Stomach (tissue), 8 donors: ENCODE measurements at regions not wholly inside any gene's neighbourhood (a gene's known extent, or its start where the extent isn't known, plus 50 kb on each side); places are given as distances from the start of the nearest gene placed in this dataset.

Experiments used
- DNase-seq, 2 donors: peaks; one replicate each; pipeline versions ENCODE4 v3.0.0 to v3.0.0-alpha.2; 2013 to 2019
- H3K27ac ChIP-seq, 5 donors: fragments of 200-600 bp in 4 of 5; sonication (generic) in 4 of 5; one replicate each; pipeline ENCODE4 v1.5.1; 2013 to 2019; ENCODE audit warnings: mild to moderate bottlenecking in 1 of 5, moderate library complexity in 1 of 5
- H3K27me3 ChIP-seq, 3 donors: fragments of 200-600 bp; sonication (generic); one replicate each; pipeline ENCODE4 v1.5.1; 2017 to 2019; ENCODE audit warnings: mixed run types in 1 of 3
- H3K36me3 ChIP-seq, 4 donors: fragments of 200-600 bp; sonication (generic); 1 replicate in 3 of 4; 2 replicates in 1 of 4; pipeline ENCODE4 v1.5.1; 2016 to 2019
- H3K4me1 ChIP-seq, 4 donors: fragments of 200-600 bp; sonication (generic); one replicate each; pipeline ENCODE4 v1.5.1; 2016 to 2019
- H3K4me3 ChIP-seq, 4 donors: fragments of 200-600 bp; sonication (generic) in 3 of 4; one replicate each; pipeline ENCODE4 v1.5.1; 2016 to 2019; ENCODE audit warnings: mild to moderate bottlenecking in 1 of 4
- H3K9me3 ChIP-seq, 4 donors: fragments of 200-600 bp; sonication (generic); one replicate each; pipeline ENCODE4 v1.5.1; 2016 to 2019
- EP300 ChIP-seq: sonication (generic); formaldehyde crosslinking; IDR thresholded peaks from one replicate; pipeline ENCODE4 v1.6.1; 2017; ENCODE audit warnings: antibody characterized with exemption
- POLR2A ChIP-seq, 4 donors: fragments of 450-650 bp; IDR thresholded peaks; one replicate each; pipeline ENCODE4 v1.6.1; 2016; ENCODE audit warnings: antibody characterized with exemption in 4 of 4, control low read depth in 2 of 4, mild to moderate bottlenecking in 1 of 4, moderate library complexity in 1 of 4
- POLR2AphosphoS5 ChIP-seq, 3 donors: sonication (generic); formaldehyde crosslinking; IDR thresholded peaks; one replicate each; pipeline ENCODE4 v1.6.1; 2016; ENCODE audit warnings: antibody characterized with exemption in 3 of 3
- WGBS, 5 donors: extraction: QIAGEN DNeasy Blood & Tissue Kit in 3 of 5; methylation state at CpG; one replicate each; pipeline versions ENCODE4 v1.1.5 to v1.1.7; 2013 to 2018; 5-methylcytosine and 5-hydroxymethylcytosine counted together
- intact Hi-C: fragments of 100-400 bp; cut with DNase I; formaldehyde crosslinking; loops from one replicate; pipeline ENCODE4 v1.15.1; 2023; ENCODE audit warnings: low total_unique reads
- TF ChIP-seq, protein P1 (sequence below), 7 experiments: fragments of 450-650 bp in 4 of 7; fragments of 200-600 bp in 3 of 7; sonication (generic) in 3 of 7; IDR thresholded peaks; one replicate each; pipeline ENCODE4 v1.5.1; 2016 to 2019; ENCODE audit warnings: antibody characterized with exemption in 7 of 7, control low read depth in 2 of 7, mild to moderate bottlenecking in 1 of 7
- donor health status: healthy with polysubstance abuse.
- donor health status: Bipolar disorder and iron deficiency.
- donor health status: healthy.

GRCh38 chr11:95584589-95584988 is 205.0 kb downstream of the FAM76B start:
- Histone ChIP-seq H3K36me3 (no peaks in the 10 kb centered on the region), H3K9me3 (no peaks in the 10 kb centered on the region), H3K4me1 (no peaks in the 10 kb centered on the region), H3K27me3 (no peaks in the 10 kb centered on the region), H3K4me3 (no peak overlapping the region), H3K27ac (no peak overlapping the region)
- 82 to 93% (median 90%) methylated on average over 2 of the region's 2 CpGs for WGBS, 5 donors
- no peak for TF ChIP-seq POLR2A (IDR thresholded peaks at IDR 0.05)
- TF ChIP-seq POLR2AphosphoS5 (IDR thresholded peaks at IDR 0.05), result no peak
- TF ChIP-seq, protein P1, sequence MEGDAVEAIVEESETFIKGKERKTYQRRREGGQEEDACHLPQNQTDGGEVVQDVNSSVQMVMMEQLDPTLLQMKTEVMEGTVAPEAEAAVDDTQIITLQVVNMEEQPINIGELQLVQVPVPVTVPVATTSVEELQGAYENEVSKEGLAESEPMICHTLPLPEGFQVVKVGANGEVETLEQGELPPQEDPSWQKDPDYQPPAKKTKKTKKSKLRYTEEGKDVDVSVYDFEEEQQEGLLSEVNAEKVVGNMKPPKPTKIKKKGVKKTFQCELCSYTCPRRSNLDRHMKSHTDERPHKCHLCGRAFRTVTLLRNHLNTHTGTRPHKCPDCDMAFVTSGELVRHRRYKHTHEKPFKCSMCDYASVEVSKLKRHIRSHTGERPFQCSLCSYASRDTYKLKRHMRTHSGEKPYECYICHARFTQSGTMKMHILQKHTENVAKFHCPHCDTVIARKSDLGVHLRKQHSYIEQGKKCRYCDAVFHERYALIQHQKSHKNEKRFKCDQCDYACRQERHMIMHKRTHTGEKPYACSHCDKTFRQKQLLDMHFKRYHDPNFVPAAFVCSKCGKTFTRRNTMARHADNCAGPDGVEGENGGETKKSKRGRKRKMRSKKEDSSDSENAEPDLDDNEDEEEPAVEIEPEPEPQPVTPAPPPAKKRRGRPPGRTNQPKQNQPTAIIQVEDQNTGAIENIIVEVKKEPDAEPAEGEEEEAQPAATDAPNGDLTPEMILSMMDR (IDR thresholded peaks at IDR 0.05), result no peak
- no peak for TF ChIP-seq EP300
- no peak for DNase-seq
- intact Hi-C loops, result no loop called here

DNA sequence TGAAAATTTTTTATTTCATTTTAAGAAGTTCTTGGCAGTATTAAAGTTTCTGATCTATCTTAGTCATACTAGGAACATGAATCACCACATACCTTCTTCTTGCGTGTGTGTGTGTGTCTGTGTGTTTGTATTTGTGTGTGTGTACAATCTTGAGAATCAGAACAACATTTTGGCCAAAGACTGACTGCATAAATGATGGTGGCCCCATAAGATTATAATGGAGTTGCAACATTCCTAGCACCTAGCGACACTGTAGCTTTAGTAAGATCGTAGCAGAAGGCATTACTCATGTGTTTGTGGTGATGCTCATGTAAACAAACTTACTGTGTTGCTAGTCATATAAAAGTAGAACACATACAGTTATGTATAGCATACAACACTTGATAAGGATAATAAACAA is 205.4 kb downstream of the FAM76B start:
- no peaks in the 10 kb centered on the region for H3K4me1 ChIP-seq
- intact Hi-C loops, result no loop called here
- H3K27ac ChIP-seq, result no peak overlapping the region
- no peaks in the 10 kb centered on the region for H3K27me3 ChIP-seq
- H3K9me3 ChIP-seq, result no peaks in the 10 kb centered on the region
- no peak for DNase-seq
- H3K4me3 ChIP-seq, result no peak overlapping the region
- no peaks in the 10 kb centered on the region for H3K36me3 ChIP-seq
- WGBS, 5 donors, result 63 to 84% (median 75%) methylated on average over 3 of the region's 3 CpGs
- TF ChIP-seq, protein P1 (IDR thresholded peaks at IDR 0.05), result no peak
- TF ChIP-seq EP300, result no peak
- TF ChIP-seq POLR2AphosphoS5 (IDR thresholded peaks at IDR 0.05), result no peak
- no peak for TF ChIP-seq POLR2A (IDR thresholded peaks at IDR 0.05)

DNA sequence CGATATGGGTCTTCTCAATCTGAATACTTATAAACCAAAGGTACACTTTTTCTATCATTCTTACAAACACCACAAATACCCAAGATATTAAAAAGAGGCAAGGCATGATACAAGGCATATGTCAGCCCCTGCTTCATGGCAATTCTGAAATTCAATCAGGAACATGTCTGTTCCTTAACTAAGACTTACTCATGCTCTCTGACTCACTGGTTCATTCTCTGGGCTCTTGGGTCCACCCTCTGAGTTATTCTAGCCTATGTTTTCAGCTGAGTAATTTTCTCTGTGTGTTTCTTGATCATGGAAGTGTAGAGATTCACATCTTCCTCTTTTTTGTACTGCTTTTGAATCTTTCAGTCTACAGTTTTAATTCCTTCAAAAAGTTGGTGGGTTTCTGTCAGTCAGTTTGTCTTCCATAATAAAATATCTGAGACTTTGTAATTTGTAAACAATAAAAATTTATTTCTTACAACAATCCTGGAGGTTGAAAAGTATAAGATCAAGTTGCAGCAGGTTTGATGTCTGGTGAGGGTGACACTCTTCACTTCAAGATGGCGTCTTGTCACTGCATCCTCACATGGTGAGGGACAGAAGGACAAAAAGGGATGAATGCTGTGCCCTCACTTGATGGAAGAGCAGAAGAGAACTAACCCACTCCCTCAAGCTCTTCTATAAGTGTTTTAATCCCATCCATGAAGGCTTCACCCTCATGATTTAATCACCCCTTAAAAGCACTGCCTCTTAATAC is 211.7 kb downstream of the FAM76B start:
- H3K27me3 ChIP-seq, result no peaks in the 10 kb centered on the region
- H3K27ac ChIP-seq, result no peak overlapping the region
- TF ChIP-seq POLR2AphosphoS5 (IDR thresholded peaks at IDR 0.05) (no peak), EP300 (no peak), POLR2A (IDR thresholded peaks at IDR 0.05) (no peak)
- TF ChIP-seq, protein P1 (IDR thresholded peaks at IDR 0.05), result no peak
- H3K4me3 ChIP-seq, result no peak overlapping the region
- no peaks in the 10 kb centered on the region for H3K9me3 ChIP-seq
- no peaks in the 10 kb centered on the region for H3K36me3 ChIP-seq
- WGBS, 5 donors, result 75 to 98% (median 88%) methylated on average over 2 of the region's 2 CpGs
- DNase-seq, result no peak
- intact Hi-C loops, result no loop called here
- H3K4me1 ChIP-seq, result peaks cover 0 to 10% (median 0%) of the 10 kb centered on the region in 4 donors

- Histone ChIP-seq H3K27me3 (no peaks in the 10 kb centered on the region), H3K9me3 (no peaks in the 10 kb centered on the region), H3K36me3 (no peaks in the 10 kb centered on the region), H3K4me3 (no peak overlapping the region), H3K27ac (no peak overlapping the region), H3K4me1 (peaks cover 0 to 10% (median 0%) of the 10 kb centered on the region in 4 donors)
- WGBS, 5 donors, result 66 to 74% (median 71%) methylated on average over 5 of the region's 5 CpGs
- intact Hi-C loops, result no loop called here
- TF ChIP-seq, protein P1 (IDR thresholded peaks at IDR 0.05), result no peak
- no peak for TF ChIP-seq EP300
- DNase-seq, result no peak
These were observed 213.3 kb downstream of the FAM76B start for GRCh38 chr11:95576146-95576845.
